ENCODE measurements at regions not wholly inside any gene's neighbourhood (a gene's known extent, or its start where the extent isn't known, plus 50 kb on each side); places are given as distances from the start of the nearest gene placed in this dataset.

- Histone ChIP-seq H3K4me3 (replicated peaks in 1 of 4; ENCODE audit: control extremely low read depth in 1 of 4, insufficient read depth in 1 of 4, low read depth in 3 of 4, low read length in 4 of 4) (no peak overlapping the region), H3K27me3 (ENCODE audit: control insufficient read depth, insufficient read depth, low read length) (no peaks in the 10 kb centered on the region), H3K9me3 (ENCODE audit: control insufficient read depth, insufficient read depth, low read depth, low read length) (no peaks in the 10 kb centered on the region), H3K9ac (ENCODE audit: insufficient read depth, low read length) (no peak overlapping the region), H2AFZ (ENCODE audit: low read length) (no peak overlapping the region), H3K79me2 (ENCODE audit: control insufficient read depth, insufficient read depth, low read length) (no peaks in the 10 kb centered on the region), H3K36me3 (ENCODE audit: control insufficient read depth, insufficient read depth, low read length) (no peaks in the 10 kb centered on the region), H3K4me2 (ENCODE audit: extremely low read depth, insufficient read depth, low read length) (no peak overlapping the region), H3K27ac (ENCODE audit: insufficient read depth, low read length) (no peak overlapping the region), H4K20me1 (ENCODE audit: control insufficient read depth, extremely low read depth, insufficient read depth, low read length) (no peaks in the 10 kb centered on the region), H3K4me1 (ENCODE audit: control insufficient read depth, extremely low read depth, insufficient read depth, low read length) (no peaks in the 10 kb centered on the region)
- TF ChIP-seq CTCF (conservative IDR thresholded peaks at IDR 0.05 in 1 of 2, IDR thresholded peaks at IDR 0.05 in 1 of 2; ENCODE audit: low read depth in 1 of 2, low read length in 2 of 2), result no peak
- no peak for TF ChIP-seq EZH2 (IDR thresholded peaks at IDR 0.05; ENCODE audit: low read length, missing control alignments)
- no peak for DNase-seq (ENCODE audit: low read depth in 2 of 2)
Observed at GRCh38 chr6:121020656-121021055, 313.6 kb downstream of the TBC1D32 start.

GRCh38 chr6:121008553-121008952, 325.7 kb downstream of the TBC1D32 start:
- Histone ChIP-seq H3K4me2 (ENCODE audit: extremely low read depth, insufficient read depth, low read length) (no peak overlapping the region), H3K4me1 (ENCODE audit: control insufficient read depth, extremely low read depth, insufficient read depth, low read length) (no peaks in the 10 kb centered on the region), H3K27ac (ENCODE audit: insufficient read depth, low read length) (no peak overlapping the region), H3K36me3 (ENCODE audit: control insufficient read depth, insufficient read depth, low read length) (no peaks in the 10 kb centered on the region), H3K9me3 (ENCODE audit: control insufficient read depth, insufficient read depth, low read depth, low read length) (no peaks in the 10 kb centered on the region), H2AFZ (ENCODE audit: low read length) (no peak overlapping the region), H3K79me2 (ENCODE audit: control insufficient read depth, insufficient read depth, low read length) (no peaks in the 10 kb centered on the region), H4K20me1 (ENCODE audit: control insufficient read depth, extremely low read depth, insufficient read depth, low read length) (no peaks in the 10 kb centered on the region), H3K4me3 (replicated peaks in 1 of 4; ENCODE audit: control extremely low read depth in 1 of 4, insufficient read depth in 1 of 4, low read depth in 3 of 4, low read length in 4 of 4) (no peak overlapping the region), H3K27me3 (ENCODE audit: control insufficient read depth, insufficient read depth, low read length) (no peaks in the 10 kb centered on the region), H3K9ac (ENCODE audit: insufficient read depth, low read length) (no peak overlapping the region)
- peak in 1 of 2 donors; percentile 28 for DNase-seq (ENCODE audit: low read depth in 2 of 2)
- TF ChIP-seq CTCF (conservative IDR thresholded peaks at IDR 0.05 in 1 of 2, IDR thresholded peaks at IDR 0.05 in 1 of 2; ENCODE audit: low read depth in 1 of 2, low read length in 2 of 2), result no peak

- Histone ChIP-seq H3K27me3 (ENCODE audit: control insufficient read depth, insufficient read depth, low read length) (no peaks in the 10 kb centered on the region), H3K27ac (ENCODE audit: insufficient read depth, low read length) (no peak overlapping the region), H3K4me3 (replicated peaks in 1 of 4; ENCODE audit: control extremely low read depth in 1 of 4, insufficient read depth in 1 of 4, low read depth in 3 of 4, low read length in 4 of 4) (no peak overlapping the region), H3K36me3 (ENCODE audit: control insufficient read depth, insufficient read depth, low read length) (no peaks in the 10 kb centered on the region), H3K4me2 (ENCODE audit: extremely low read depth, insufficient read depth, low read length) (no peak overlapping the region), H3K79me2 (ENCODE audit: control insufficient read depth, insufficient read depth, low read length) (no peaks in the 10 kb centered on the region), H2AFZ (ENCODE audit: low read length) (no peak overlapping the region), H3K9me3 (ENCODE audit: control insufficient read depth, insufficient read depth, low read depth, low read length) (no peaks in the 10 kb centered on the region), H3K9ac (ENCODE audit: insufficient read depth, low read length) (no peak overlapping the region), H3K4me1 (ENCODE audit: control insufficient read depth, extremely low read depth, insufficient read depth, low read length) (no peaks in the 10 kb centered on the region), H4K20me1 (ENCODE audit: control insufficient read depth, extremely low read depth, insufficient read depth, low read length) (no peaks in the 10 kb centered on the region)
- no peak for DNase-seq (ENCODE audit: low read depth in 2 of 2)
- TF ChIP-seq CTCF (conservative IDR thresholded peaks at IDR 0.05 in 1 of 2, IDR thresholded peaks at IDR 0.05 in 1 of 2; ENCODE audit: low read depth in 1 of 2, low read length in 2 of 2) (no peak), EZH2 (IDR thresholded peaks at IDR 0.05; ENCODE audit: low read length, missing control alignments) (no peak)
Observed at GRCh38 chr6:121006024-121006423, 328.3 kb downstream of the TBC1D32 start.
